H1 (cell line): ENCODE measurements at regions not wholly inside any gene's neighbourhood (a gene's known extent, or its start where the extent isn't known, plus 50 kb on each side); places are given as distances from the start of the nearest gene placed in this dataset.

Experiments used
- CTCF ChIA-PET: fragments of 300-600 bp; sonication (Branson Sonifier 250); formaldehyde crosslinking; loops from one replicate; lab custom pipeline; 2021; ENCODE audit not compliant: partially characterized antibody; lab: Charles Lee
- POLR2A ChIA-PET: fragments of 300-600 bp; sonication (Branson Sonifier 250); formaldehyde crosslinking; loops from one replicate; lab custom pipeline; 2021; ENCODE audit warnings: inconsistent platforms; ENCODE audit not compliant: partially characterized antibody; lab: Charles Lee
- DNase-seq, 2 experiments: peaks; one replicate each; pipeline versions ENCODE4 v3.0.0 to v3.0.0-alpha.2; 2010 to 2022; ENCODE audit warnings: low spot score in 2 of 2, low read depth in 1 of 2, mixed read lengths in 1 of 2
- FAIRE-seq: peaks from 2 replicates; lab custom pipeline; 2011; peaks lifted over from hg19 to GRCh38; lab: Jason Lieb, UNC
- H2AFZ ChIP-seq: 2 replicates; pipeline ENCODE4 v1.8.1; 2012; ENCODE audit warnings: low read length, inconsistent platforms
- H2AK5ac ChIP-seq: 2 replicates; pipeline ENCODE4 v1.6.1; 2013; ENCODE audit warnings: low read depth, low read length
- H2BK120ac ChIP-seq: replicated peaks from 2 replicates; pipeline ENCODE3; 2013; ENCODE audit warnings: low read depth, low read length, inconsistent platforms
- H2BK12ac ChIP-seq: 2 replicates; pipeline ENCODE4 v1.6.1; 2013; ENCODE audit warnings: low read depth, low read length
- H2BK15ac ChIP-seq: 2 replicates; pipeline ENCODE4 v1.6.1; 2013; ENCODE audit warnings: low read length
- H2BK20ac ChIP-seq: 2 replicates; pipeline ENCODE4 v1.6.1; 2013; ENCODE audit warnings: low read length
- H2BK5ac ChIP-seq: 2 replicates; pipeline ENCODE4 v1.6.1; 2013; ENCODE audit warnings: low read depth, low read length
- H3K14ac ChIP-seq: 2 replicates; pipeline ENCODE4 v1.6.1; 2013; ENCODE audit warnings: inconsistent platforms; ENCODE audit not compliant: insufficient read length
- H3K18ac ChIP-seq: 2 replicates; pipeline ENCODE4 v1.6.1; 2013; ENCODE audit warnings: low read length; ENCODE audit errors: extremely low read depth
- H3K23ac ChIP-seq: 2 replicates; pipeline ENCODE4 v1.6.1; 2013; ENCODE audit warnings: inconsistent platforms; ENCODE audit not compliant: insufficient read length
- H3K23me2 ChIP-seq: 2 replicates; pipeline ENCODE4 v1.6.1; 2013; ENCODE audit warnings: low read depth, low read length
- H3K27ac ChIP-seq: 2 replicates; pipeline ENCODE4 v1.6.1; 2011; ENCODE audit warnings: low read depth, low read length, inconsistent platforms
- H3K27me3 ChIP-seq, 4 experiments: replicated peaks in 1 of 4; 1 replicate in 1 of 4; 2 replicates in 3 of 4; pipeline versions ENCODE4 v1.6.1 to v1.8.1; 2011 to 2013; ENCODE audit warnings: low read length in 3 of 4, mild to moderate bottlenecking in 3 of 4, inconsistent platforms in 2 of 4, mixed read lengths in 2 of 4, moderate library complexity in 1 of 4; ENCODE audit not compliant: control insufficient read depth in 3 of 4, insufficient read depth in 3 of 4; ENCODE audit errors: extremely low read depth in 1 of 4
- H3K36me3 ChIP-seq, 4 experiments: 2 replicates each; pipeline versions ENCODE4 v1.6.1 to v1.8.1; 2011 to 2013; ENCODE audit warnings: mild to moderate bottlenecking in 4 of 4, low read length in 3 of 4, moderate library complexity in 2 of 4, control low read depth in 1 of 4, inconsistent platforms in 1 of 4; ENCODE audit not compliant: insufficient read depth in 4 of 4, control insufficient read depth in 2 of 4
- H3K4ac ChIP-seq: replicated peaks from 2 replicates; pipeline ENCODE3; 2013; ENCODE audit warnings: low read length, low read depth, mixed read lengths, inconsistent platforms; ENCODE audit not compliant: insufficient read length
- H3K4me1 ChIP-seq, 4 experiments: replicated peaks in 1 of 4; 1 replicate in 1 of 4; 2 replicates in 3 of 4; pipeline versions ENCODE4 v1.6.1 to v1.8.1; 2011 to 2013; ENCODE audit warnings: low read length in 3 of 4, inconsistent platforms in 2 of 4, mixed read lengths in 1 of 4; ENCODE audit not compliant: insufficient read depth in 4 of 4, control insufficient read depth in 3 of 4
- H3K4me2 ChIP-seq, 2 experiments: 2 replicates each; pipeline versions ENCODE4 v1.6.1 to v1.8.1; 2011 to 2013; ENCODE audit warnings: low read depth in 2 of 2, low read length in 2 of 2, control low read depth in 1 of 2, inconsistent platforms in 1 of 2, mild to moderate bottlenecking in 1 of 2; ENCODE audit not compliant: insufficient read depth in 1 of 2
- H3K4me3 ChIP-seq, 4 experiments: fragments of 200-600, 300-600 bp in 1 of 4; sonication (generic), shearing (Covaris generic), sonication (Bioruptor Twin) in 1 of 4; 2 replicates each; pipeline versions ENCODE4 v1.5.1 to v1.8.1; 2011 to 2016; ENCODE audit warnings: low read length in 4 of 4, low read depth in 3 of 4, control low read depth in 2 of 4, inconsistent platforms in 2 of 4, mild to moderate bottlenecking in 2 of 4, mixed read lengths in 1 of 4, moderate library complexity in 1 of 4; ENCODE audit not compliant: insufficient read depth in 2 of 4; ENCODE audit errors: extremely low read depth in 1 of 4
- H3K56ac ChIP-seq: replicated peaks from 2 replicates; pipeline ENCODE3; 2013; ENCODE audit warnings: low read depth, mild to moderate bottlenecking, mixed read lengths, low read length, inconsistent platforms; ENCODE audit not compliant: insufficient read length
- H3K79me1 ChIP-seq: 2 replicates; pipeline ENCODE4 v1.6.1; 2013; ENCODE audit warnings: low read depth, low read length, control low read depth
- H3K79me2 ChIP-seq, 2 experiments: 2 replicates each; pipeline versions ENCODE4 v1.6.1 to v1.8.1; 2012 to 2013; ENCODE audit warnings: low read length in 2 of 2, mild to moderate bottlenecking in 2 of 2, inconsistent platforms in 1 of 2; ENCODE audit not compliant: insufficient read depth in 2 of 2, control insufficient read depth in 1 of 2
- H3K9ac ChIP-seq, 4 experiments: replicated peaks in 1 of 4; 1 replicate in 1 of 4; 2 replicates in 3 of 4; pipeline versions ENCODE4 v1.6.1 to v1.8.1; 2011 to 2013; ENCODE audit warnings: low read depth in 3 of 4, low read length in 3 of 4, control low read depth in 2 of 4, mild to moderate bottlenecking in 2 of 4, moderate library complexity in 2 of 4, inconsistent platforms in 1 of 4; ENCODE audit errors: extremely low read depth in 1 of 4
- H3K9me3 ChIP-seq, 2 experiments: 2 replicates each; pipeline versions ENCODE4 v1.6.1 to v1.8.1; 2012 to 2013; ENCODE audit warnings: mild to moderate bottlenecking in 2 of 2, moderate library complexity in 2 of 2, control low read depth in 1 of 2, inconsistent platforms in 1 of 2, low read depth in 1 of 2, low read length in 1 of 2, mixed read lengths in 1 of 2; ENCODE audit not compliant: insufficient read depth in 2 of 2
- H4K20me1 ChIP-seq, 2 experiments: replicated peaks in 1 of 2; 2 replicates each; pipeline versions ENCODE3 to v1.8.1; 2011 to 2013; ENCODE audit warnings: inconsistent platforms in 2 of 2, low read length in 2 of 2, mild to moderate bottlenecking in 1 of 2; ENCODE audit not compliant: insufficient read depth in 2 of 2, control insufficient read depth in 1 of 2
- H4K5ac ChIP-seq: 2 replicates; pipeline ENCODE4 v1.6.1; 2013; ENCODE audit warnings: low read length, low read depth, mixed read lengths, inconsistent platforms; ENCODE audit not compliant: insufficient read length
- H4K8ac ChIP-seq: 2 replicates; pipeline ENCODE4 v1.8.0; 2013; ENCODE audit warnings: mild to moderate bottlenecking, moderate library complexity, low read length, inconsistent platforms; ENCODE audit not compliant: insufficient read depth; ENCODE audit errors: extremely low read depth
- H4K91ac ChIP-seq: replicated peaks from 2 replicates; pipeline ENCODE3; 2013; ENCODE audit warnings: low read length, mixed read lengths, inconsistent platforms; ENCODE audit not compliant: insufficient read length
- ASH2L ChIP-seq: fragments of 200-600, 300-600 bp; sonication (generic); IDR thresholded peaks from one replicate; pipeline ENCODE4 v1.7.1; 2017; ENCODE audit warnings: low read length
- GTF2F1 ChIP-seq: IDR thresholded peaks from 2 replicates; pipeline ENCODE4 v1.6.1; 2012; ENCODE audit warnings: low read depth, low read length, improper control_type of control experiment, borderline replicate concordance
- HDAC2 ChIP-seq, 2 experiments: fragments of 300-600 bp in 1 of 2; sonication (generic) in 1 of 2; IDR thresholded peaks; 2 replicates each; pipeline ENCODE4 v1.6.1; 2011 to 2012; ENCODE audit warnings: low read depth in 2 of 2, low read length in 2 of 2, mild to moderate bottlenecking in 2 of 2, moderate library complexity in 2 of 2, borderline replicate concordance in 1 of 2, inconsistent platforms in 1 of 2
- NANOG ChIP-seq: IDR thresholded peaks from 2 replicates; pipeline ENCODE4 v1.6.1; 2011; ENCODE audit warnings: low read length, low read depth, mild to moderate bottlenecking, inconsistent platforms; ENCODE audit not compliant: insufficient read depth, poor library complexity, severe bottlenecking
- TCF12 ChIP-seq: IDR thresholded peaks from 2 replicates; pipeline ENCODE4 v1.6.1; 2011; ENCODE audit warnings: low read depth, mild to moderate bottlenecking, low read length
- YY1 ChIP-seq: IDR thresholded peaks from 2 replicates; pipeline ENCODE4 v1.6.1; 2011; ENCODE audit warnings: low read depth, mild to moderate bottlenecking, low read length
- WGBS, 2 experiments: shearing (Covaris generic) in 1 of 2; methylation state at CpG; one replicate each; pipeline versions ENCODE4 v1.1.6 to v1.1.7; 2013 to 2015; ENCODE audit warnings: low lambda C conversion rate in 2 of 2, mixed read lengths in 2 of 2, inconsistent platforms in 1 of 2, low coverage in 1 of 2, missing lambda C conversion rate in 1 of 2; ENCODE audit not compliant: insufficient replicate concordance in 2 of 2, insufficient coverage in 1 of 2, insufficient read length in 1 of 2; ENCODE audit errors: extremely low coverage in 1 of 2, missing lambda C conversion rate in 1 of 2; 5-methylcytosine and 5-hydroxymethylcytosine counted together
- TF ChIP-seq, protein P1 (sequence below): IDR thresholded peaks from 2 replicates; pipeline ENCODE4 v1.6.1; 2011; ENCODE audit warnings: low read length, improper control_type of control experiment
- TF ChIP-seq, protein P2 (sequence below): IDR thresholded peaks from 2 replicates; pipeline ENCODE4 v1.6.1; 2011; ENCODE audit warnings: low read depth, mild to moderate bottlenecking, low read length; ENCODE audit not compliant: insufficient read depth

DNA sequence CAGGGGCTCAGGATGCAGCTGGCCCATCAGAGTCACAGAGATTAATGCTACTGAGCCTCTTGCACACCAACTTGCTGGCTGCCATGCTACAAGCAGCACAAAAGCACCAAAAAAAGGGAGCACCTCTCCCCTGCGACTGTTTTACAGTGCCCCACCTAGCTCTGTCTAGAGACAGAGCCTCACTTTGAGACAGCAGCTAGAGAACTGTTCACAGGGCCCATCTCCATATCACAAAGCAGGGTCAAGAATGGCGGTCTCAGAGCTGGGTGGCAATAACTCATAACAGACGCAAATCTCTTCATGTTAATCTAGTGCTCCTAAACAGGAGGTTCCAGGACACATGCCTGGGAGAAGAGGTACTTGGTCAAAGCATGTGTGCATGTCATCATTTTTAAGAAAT lies 953.0 kb downstream of the DCDC2C start:
- Histone ChIP-seq H4K8ac (no peak overlapping the region), H3K18ac (no peak overlapping the region), H3K27ac (no peak overlapping the region), H3K4me1 (no peaks in the 10 kb centered on the region), H2BK120ac (no peak overlapping the region), H2AFZ (no peak overlapping the region), H4K91ac (no peak overlapping the region), H3K23me2 (no peaks in the 10 kb centered on the region), H2BK20ac (no peak overlapping the region), H3K56ac (no peak overlapping the region), H3K9ac (no peak overlapping the region), H3K27me3 (no peaks in the 10 kb centered on the region), H2BK5ac (no peak overlapping the region), H3K4me3 (no peak overlapping the region), H3K14ac (no peak overlapping the region), H3K4ac (no peak overlapping the region), H2BK12ac (no peak overlapping the region), H3K36me3 (no peaks in the 10 kb centered on the region), H2AK5ac (no peak overlapping the region), H3K9me3 (no peaks in the 10 kb centered on the region), H2BK15ac (no peak overlapping the region), H3K79me2 (no peaks in the 10 kb centered on the region), H4K20me1 (no peaks in the 10 kb centered on the region), H4K5ac (no peak overlapping the region), H3K23ac (no peak overlapping the region), H3K79me1 (no peaks in the 10 kb centered on the region), H3K4me2 (no peak overlapping the region)
- no peak for FAIRE-seq
- no peak for TF ChIP-seq GTF2F1
- TF ChIP-seq, protein P1, sequence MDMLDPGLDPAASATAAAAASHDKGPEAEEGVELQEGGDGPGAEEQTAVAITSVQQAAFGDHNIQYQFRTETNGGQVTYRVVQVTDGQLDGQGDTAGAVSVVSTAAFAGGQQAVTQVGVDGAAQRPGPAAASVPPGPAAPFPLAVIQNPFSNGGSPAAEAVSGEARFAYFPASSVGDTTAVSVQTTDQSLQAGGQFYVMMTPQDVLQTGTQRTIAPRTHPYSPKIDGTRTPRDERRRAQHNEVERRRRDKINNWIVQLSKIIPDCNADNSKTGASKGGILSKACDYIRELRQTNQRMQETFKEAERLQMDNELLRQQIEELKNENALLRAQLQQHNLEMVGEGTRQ = no peak
- TF ChIP-seq TCF12 = no peak
- no peak for TF ChIP-seq HDAC2 (IDR thresholded peaks at IDR 0.05; ENCODE audit: borderline replicate concordance in 1 of 2, low read depth in 2 of 2, low read length in 2 of 2)
- TF ChIP-seq ASH2L = no peak
- TF ChIP-seq YY1 = no peak
- TF ChIP-seq NANOG = no peak
- TF ChIP-seq, protein P2, sequence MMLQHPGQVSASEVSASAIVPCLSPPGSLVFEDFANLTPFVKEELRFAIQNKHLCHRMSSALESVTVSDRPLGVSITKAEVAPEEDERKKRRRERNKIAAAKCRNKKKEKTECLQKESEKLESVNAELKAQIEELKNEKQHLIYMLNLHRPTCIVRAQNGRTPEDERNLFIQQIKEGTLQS = no peak
- ChIA-PET CTCF (no interaction called here), POLR2A (no interaction called here)
- 98% methylated on average over 3 of the region's 3 CpGs; no CpG with 5 or more reads in 1 of the 2 experiments for WGBS, 2 experiments
- no peak for DNase-seq
